ENCODE measurements at regions not wholly inside any gene's neighbourhood (a gene's known extent, or its start where the extent isn't known, plus 50 kb on each side); places are given as distances from the start of the nearest gene placed in this dataset.

GRCh38 chr6:105482921-105483320 lies 80.0 kb upstream of the PREP start:
- no peak overlapping the region for H3K9ac ChIP-seq (ENCODE audit: low read depth in 1 of 2, low read length in 2 of 2)
- no peak for TF ChIP-seq REST (IDR thresholded peaks at IDR 0.05)
- TF ChIP-seq, protein P1, sequence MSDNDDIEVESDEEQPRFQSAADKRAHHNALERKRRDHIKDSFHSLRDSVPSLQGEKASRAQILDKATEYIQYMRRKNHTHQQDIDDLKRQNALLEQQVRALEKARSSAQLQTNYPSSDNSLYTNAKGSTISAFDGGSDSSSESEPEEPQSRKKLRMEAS (IDR thresholded peaks at IDR 0.05): no peak
- no peak for TF ChIP-seq SP1 (IDR thresholded peaks at IDR 0.05)
- TF ChIP-seq JUND (IDR thresholded peaks at IDR 0.05): no peak
- TF ChIP-seq CTCF (IDR thresholded peaks at IDR 0.05; ENCODE audit: low read depth, low read length, missing input control): no peak
- no peak for TF ChIP-seq FOXA1 (IDR thresholded peaks at IDR 0.05)
- no peak for TF ChIP-seq FOXA2 (IDR thresholded peaks at IDR 0.05)
- TF ChIP-seq, protein P2, sequence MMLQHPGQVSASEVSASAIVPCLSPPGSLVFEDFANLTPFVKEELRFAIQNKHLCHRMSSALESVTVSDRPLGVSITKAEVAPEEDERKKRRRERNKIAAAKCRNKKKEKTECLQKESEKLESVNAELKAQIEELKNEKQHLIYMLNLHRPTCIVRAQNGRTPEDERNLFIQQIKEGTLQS (IDR thresholded peaks at IDR 0.05): no peak
- no peak for TF ChIP-seq HNF4G (IDR thresholded peaks at IDR 0.05)
- no peak for TF ChIP-seq GABPA (IDR thresholded peaks at IDR 0.05 in 1 of 2, conservative IDR thresholded peaks at IDR 0.05 in 1 of 2)
- no peak for TF ChIP-seq YY1 (IDR thresholded peaks at IDR 0.05)
- H3K27ac ChIP-seq (ENCODE audit: low read depth in 1 of 2, low read length in 2 of 2): no peak overlapping the region

DNA sequence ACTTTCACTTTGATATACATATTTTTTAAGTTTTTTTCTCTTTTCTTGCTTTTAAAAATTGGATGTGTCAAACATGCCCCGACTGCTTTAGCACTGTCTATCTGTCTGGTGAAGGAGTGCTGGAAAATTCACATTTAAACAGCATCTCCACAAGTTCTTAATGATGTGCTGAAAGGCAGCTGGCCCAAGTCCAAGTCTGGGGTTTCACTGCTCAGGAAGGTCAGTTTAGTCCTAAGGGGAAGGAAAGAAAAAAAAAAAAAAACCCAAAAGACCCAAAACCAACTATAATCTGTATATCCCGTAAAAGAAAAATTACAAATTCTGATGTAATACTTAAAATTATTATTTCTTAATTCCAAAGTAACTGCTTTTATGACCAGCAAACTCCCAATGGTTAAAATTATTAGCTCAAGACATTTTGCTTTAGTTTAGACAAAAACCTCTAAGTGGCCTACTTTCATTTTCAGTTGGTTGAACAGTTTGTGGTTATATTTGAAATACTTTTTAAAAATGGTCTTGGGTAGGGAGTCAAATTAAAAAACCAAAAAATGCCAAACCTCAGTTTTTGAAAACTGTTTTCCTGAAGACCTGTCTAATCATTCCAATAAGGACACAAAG lies 79.5 kb upstream of the PREP start:
- Histone ChIP-seq H3K4me1 (ENCODE audit: control insufficient read depth in 4 of 4, insufficient read depth in 4 of 4, low read length in 3 of 4) (no peaks in the 10 kb centered on the region), H3K27me3 (ENCODE audit: control insufficient read depth in 4 of 4, insufficient read depth in 4 of 4, low read length in 3 of 4) (no peaks in the 10 kb centered on the region), H3K9me3 (ENCODE audit: control insufficient read depth in 4 of 4, low read length in 3 of 4) (no peaks in the 10 kb centered on the region), H3K4me3 (ENCODE audit: low read depth in 1 of 3, low read length in 3 of 3) (no peak overlapping the region), H3K9ac (ENCODE audit: low read depth in 1 of 2, low read length in 2 of 2) (no peak overlapping the region), H3K27ac (ENCODE audit: low read depth in 1 of 2, low read length in 2 of 2) (no peak overlapping the region), H3K36me3 (ENCODE audit: control insufficient read depth in 4 of 4, insufficient read depth in 3 of 4, low read depth in 1 of 4, low read length in 3 of 4) (no peaks in the 10 kb centered on the region)
- TF ChIP-seq FOXA2 (IDR thresholded peaks at IDR 0.05): no peak
- TF ChIP-seq NR2F2 (IDR thresholded peaks at IDR 0.05): no peak
- no peak for TF ChIP-seq EGR1 (IDR thresholded peaks at IDR 0.05; ENCODE audit: low read depth in 2 of 2)
- TF ChIP-seq JUND (IDR thresholded peaks at IDR 0.05): no peak
- DNase-seq (ENCODE audit: low spot score): no peak
- WGBS: 54% methylated on average over 2 of the region's 2 CpGs

More at GRCh38 chr6:105482921-105483320, 80.0 kb upstream of the PREP start:
- DNase-seq (ENCODE audit: low spot score): no peak
- H3K9me3 ChIP-seq (ENCODE audit: control insufficient read depth in 4 of 4, low read length in 3 of 4): no peaks in the 10 kb centered on the region
- no peaks in the 10 kb centered on the region for H3K27me3 ChIP-seq (ENCODE audit: control insufficient read depth in 4 of 4, insufficient read depth in 4 of 4, low read length in 3 of 4)
- WGBS: 78% methylated on average over 3 of the region's 3 CpGs
- no peaks in the 10 kb centered on the region for H3K36me3 ChIP-seq (ENCODE audit: control insufficient read depth in 4 of 4, insufficient read depth in 3 of 4, low read depth in 1 of 4, low read length in 3 of 4)
- no peak overlapping the region for H3K4me3 ChIP-seq (ENCODE audit: low read depth in 1 of 3, low read length in 3 of 3)
- no peaks in the 10 kb centered on the region for H3K4me1 ChIP-seq (ENCODE audit: control insufficient read depth in 4 of 4, insufficient read depth in 4 of 4, low read length in 3 of 4)
